Kidney epithelial cell (primary cell): ENCODE measurements at regions not wholly inside any gene's neighbourhood (a gene's known extent, or its start where the extent isn't known, plus 50 kb on each side); places are given as distances from the start of the nearest gene placed in this dataset.

Experiments
- DNase-seq: peaks from one replicate; pipeline ENCODE4 v3.0.0-alpha.2; 2010; ENCODE audit warnings: low read depth
- H3K27me3 ChIP-seq: 2 replicates; pipeline ENCODE4 v1.6.0; 2011; ENCODE audit warnings: low read length; ENCODE audit not compliant: control insufficient read depth, insufficient read depth
- H3K36me3 ChIP-seq: 2 replicates; pipeline ENCODE4 v1.5.1; 2011; ENCODE audit warnings: low read length; ENCODE audit not compliant: control insufficient read depth, insufficient read depth
- H3K4me3 ChIP-seq: 2 replicates; pipeline ENCODE4 v1.5.1; 2011; ENCODE audit warnings: low read depth, mild to moderate bottlenecking, control low read depth, low read length
- CTCF ChIP-seq: IDR thresholded peaks from 2 replicates; pipeline ENCODE4 v1.5.1; 2011; ENCODE audit warnings: mild to moderate bottlenecking, moderate library complexity, low read length, control low read depth, inconsistent platforms; ENCODE audit not compliant: insufficient read depth, poor library complexity, severe bottlenecking

GRCh38 chr13:42373048-42373812 lies 101.3 kb downstream of the AKAP11 start:
- no peak for TF ChIP-seq CTCF
- no peak for DNase-seq
- H3K27me3 ChIP-seq: no peaks in the 10 kb centered on the region
- H3K36me3 ChIP-seq: no peaks in the 10 kb centered on the region
- no peak overlapping the region for H3K4me3 ChIP-seq

- H3K27me3 ChIP-seq: no peaks in the 10 kb centered on the region
- no peak for TF ChIP-seq CTCF
- no peak overlapping the region for H3K4me3 ChIP-seq
Observed at GRCh38 chr13:42375663-42376062, 103.7 kb downstream of the AKAP11 start.

GRCh38 chr13:42377640-42378382 lies 105.9 kb downstream of the AKAP11 start:
- no peaks in the 10 kb centered on the region for H3K27me3 ChIP-seq
- no peak for TF ChIP-seq CTCF
- no peak overlapping the region for H3K4me3 ChIP-seq
- no peaks in the 10 kb centered on the region for H3K36me3 ChIP-seq
- no peak for DNase-seq

More at GRCh38 chr13:42375663-42376062, 103.7 kb downstream of the AKAP11 start:
- no peaks in the 10 kb centered on the region for H3K36me3 ChIP-seq
- DNase-seq: no peak

- Histone ChIP-seq H3K36me3 (no peaks in the 10 kb centered on the region), H3K27me3 (no peaks in the 10 kb centered on the region), H3K4me3 (no peak overlapping the region)
- no peak for TF ChIP-seq CTCF
- DNase-seq: no peak
Observed at GRCh38 chr13:42378383-42378780, 106.4 kb downstream of the AKAP11 start.

- Histone ChIP-seq H3K36me3 (no peaks in the 10 kb centered on the region), H3K4me3 (no peak overlapping the region), H3K27me3 (no peaks in the 10 kb centered on the region)
- no peak for TF ChIP-seq CTCF
- no peak for DNase-seq
Observed at GRCh38 chr13:42379241-42379640, 107.3 kb downstream of the AKAP11 start.
